Eye (tissue), 1 donor: ENCODE measurements at regions not wholly inside any gene's neighbourhood (a gene's known extent, or its start where the extent isn't known, plus 50 kb on each side); places are given as distances from the start of the nearest gene placed in this dataset.
"Not testable (repeated sequence)": the region's sequence is repeated elsewhere in the genome, so short reads cannot be mapped to it uniquely, and the experiment has no call there.

Experiments
- DNase-seq: peaks from one replicate; pipeline ENCODE4 v3.0.0-alpha.2; 2015

DNA sequence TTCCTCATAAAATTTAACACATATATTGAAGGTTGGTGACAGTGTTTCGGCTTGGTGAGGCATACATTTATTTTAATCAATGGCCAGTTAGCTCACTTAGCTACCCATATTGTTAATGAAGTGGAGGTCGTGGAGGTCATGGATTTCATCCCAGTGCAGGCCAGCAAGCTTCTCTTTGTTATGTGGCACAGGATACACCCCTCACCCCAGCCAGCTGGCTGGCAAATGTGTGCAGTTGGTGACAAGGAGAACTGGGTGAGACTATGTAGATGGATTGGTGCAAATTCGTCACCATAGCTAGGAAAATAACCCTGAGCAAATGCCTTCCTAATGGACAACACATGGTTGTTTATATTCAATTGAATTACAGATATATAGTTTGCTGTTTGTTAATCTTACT is 50.5 kb upstream of the FOXP2 start:
- DNase-seq: peak; percentile 80

DNA sequence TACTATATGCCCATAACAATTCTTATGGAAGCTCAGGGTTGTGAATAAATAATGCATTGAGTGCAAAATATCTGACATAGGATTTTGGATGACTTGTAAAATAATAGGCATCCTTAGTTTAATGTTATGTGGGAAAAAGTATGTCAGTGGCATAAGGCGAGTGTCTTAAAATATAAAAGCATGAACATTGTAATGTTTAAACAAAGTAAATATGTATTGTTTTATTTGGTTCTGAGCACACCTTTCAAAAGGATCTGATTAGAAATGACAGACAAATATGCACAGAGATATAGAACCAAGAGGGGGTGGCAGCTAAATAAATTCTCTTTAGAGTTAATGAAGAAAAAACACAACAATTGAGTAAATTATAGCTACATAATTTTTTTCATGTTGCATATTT is 51.3 kb upstream of the FOXP2 start:
- DNase-seq: no peak

- no peak for DNase-seq
Measured at GRCh38 chr7:114358911-114359310, 55.7 kb upstream of the FOXP2 start.

DNA sequence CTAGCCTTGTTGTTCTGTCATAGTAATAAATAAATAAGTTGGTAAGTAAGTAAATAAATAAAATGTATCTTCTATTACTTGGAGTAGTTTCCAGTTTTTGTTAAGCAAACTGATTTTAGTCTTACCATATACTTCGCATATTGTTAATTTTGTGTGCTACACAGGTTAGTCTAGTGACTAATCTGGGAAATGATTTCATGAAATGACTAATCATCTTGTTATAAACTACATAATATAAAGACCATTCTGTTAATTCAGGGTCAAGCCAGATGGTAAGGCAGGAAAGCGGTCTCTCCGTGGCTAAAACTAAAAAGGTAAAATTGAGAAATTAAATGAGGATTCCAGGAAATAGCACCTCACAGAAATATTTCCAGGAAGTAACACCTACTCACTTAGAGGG is 58.5 kb upstream of the FOXP2 start:
- no peak for DNase-seq

- DNase-seq: no peak
Measured at GRCh38 chr7:114354306-114354705, 60.3 kb upstream of the FOXP2 start.

DNA sequence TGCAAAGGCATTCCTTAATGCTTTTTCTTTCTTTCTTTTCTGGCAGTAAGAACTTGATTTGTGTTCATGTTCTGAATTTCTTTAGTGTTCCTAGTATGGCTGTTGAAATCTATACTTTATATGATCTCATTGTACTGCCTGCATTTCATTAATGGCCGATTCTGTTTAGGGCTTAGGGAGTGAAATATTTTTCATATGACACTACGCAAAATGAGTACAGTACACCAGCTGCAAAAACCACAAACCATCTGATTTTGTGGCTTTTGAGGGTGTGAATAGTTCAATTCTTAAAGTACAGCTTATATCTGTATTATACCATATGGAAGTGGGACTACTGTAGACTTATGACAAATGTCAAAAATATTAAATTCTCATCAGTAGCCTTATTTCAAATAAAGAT is 69.1 kb upstream of the FOXP2 start:
- peak; percentile 58 for DNase-seq

- DNase-seq: peak; percentile 8
Measured at GRCh38 chr7:114343949-114344708, 70.5 kb upstream of the FOXP2 start.

DNA sequence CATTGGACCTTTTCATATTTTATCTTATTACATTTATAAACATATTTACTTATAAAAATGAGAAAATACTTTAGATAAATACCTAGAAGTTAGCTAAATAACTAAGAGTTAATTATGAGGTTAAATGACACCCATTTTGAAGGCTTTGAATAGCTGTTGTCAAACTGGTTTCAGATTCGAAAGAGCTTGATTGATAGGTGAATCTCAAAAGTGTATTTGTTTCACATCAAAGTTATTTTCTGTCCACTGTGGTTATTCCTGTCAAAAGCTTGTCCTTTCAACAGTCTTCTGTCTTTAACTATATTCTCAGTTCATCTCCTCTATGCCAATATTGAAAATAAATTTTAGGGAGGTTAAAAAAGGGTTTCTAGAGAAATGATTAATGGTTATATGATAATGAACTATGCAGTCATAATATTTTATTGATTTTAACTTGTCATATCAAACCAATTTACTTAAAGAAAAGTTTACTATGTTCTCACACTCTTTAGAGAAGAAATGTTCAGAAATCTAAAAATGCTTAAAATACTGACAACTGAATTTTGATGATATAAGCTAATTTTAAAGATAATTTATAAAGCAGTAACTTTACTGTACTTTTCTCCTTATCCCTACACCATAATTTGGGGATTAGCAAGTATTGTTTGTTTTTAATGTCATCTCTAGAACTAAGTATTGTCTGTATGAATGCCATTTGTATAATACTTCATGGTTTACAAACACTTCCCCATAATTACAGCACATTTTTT is 72.0 kb upstream of the FOXP2 start:
- no peak for DNase-seq

- no peak for DNase-seq
Measured at GRCh38 chr7:114341648-114342047, 73.0 kb upstream of the FOXP2 start.

DNA sequence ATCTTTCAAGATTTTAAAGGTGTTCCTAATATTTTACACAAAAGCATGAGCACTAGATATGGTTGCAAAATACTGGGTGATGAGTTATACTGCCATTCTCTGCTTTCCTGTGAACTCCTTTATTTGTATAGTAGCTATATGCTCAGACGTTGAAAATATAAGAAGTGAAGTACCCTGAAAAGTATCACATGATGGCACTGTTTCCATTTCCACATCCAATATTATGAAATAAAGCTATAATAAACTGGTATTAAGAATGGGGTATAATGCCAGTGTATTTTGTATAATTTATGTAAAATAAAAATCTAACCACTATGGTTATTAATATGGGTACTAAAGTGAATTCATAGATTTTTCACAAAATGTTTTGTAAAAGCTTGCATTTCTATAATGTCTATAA is 79.6 kb upstream of the FOXP2 start:
- peak; percentile 5 for DNase-seq

DNA sequence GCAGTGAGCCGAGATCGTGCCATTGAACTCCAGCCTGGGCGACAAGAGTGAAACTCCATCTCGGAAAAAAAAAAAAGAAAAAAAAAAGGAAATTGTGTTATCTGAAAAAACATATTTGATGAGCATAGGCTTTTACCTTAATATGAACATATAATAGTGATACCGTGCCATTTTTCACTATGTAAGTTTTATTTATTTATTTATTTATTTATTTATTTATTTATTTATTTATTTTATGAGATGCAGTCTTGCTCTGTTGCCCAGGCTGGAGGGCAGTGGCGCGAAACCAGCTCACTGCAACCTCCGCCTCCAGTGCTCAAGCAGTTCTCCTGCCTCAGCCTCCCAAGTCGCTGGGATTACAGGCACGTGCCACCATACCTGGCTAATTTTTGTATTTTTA is 85.2 kb upstream of the FOXP2 start:
- not testable (repeated sequence) for DNase-seq

GRCh38 chr7:114317450-114318098 is 97.0 kb upstream of the FOXP2 start:
- no peak for DNase-seq

- no peak for DNase-seq
Measured at GRCh38 chr7:114312649-114313048, 102.0 kb upstream of the FOXP2 start.

GRCh38 chr7:114310345-114311110 is 104.1 kb upstream of the FOXP2 start:
- no peak for DNase-seq

DNA sequence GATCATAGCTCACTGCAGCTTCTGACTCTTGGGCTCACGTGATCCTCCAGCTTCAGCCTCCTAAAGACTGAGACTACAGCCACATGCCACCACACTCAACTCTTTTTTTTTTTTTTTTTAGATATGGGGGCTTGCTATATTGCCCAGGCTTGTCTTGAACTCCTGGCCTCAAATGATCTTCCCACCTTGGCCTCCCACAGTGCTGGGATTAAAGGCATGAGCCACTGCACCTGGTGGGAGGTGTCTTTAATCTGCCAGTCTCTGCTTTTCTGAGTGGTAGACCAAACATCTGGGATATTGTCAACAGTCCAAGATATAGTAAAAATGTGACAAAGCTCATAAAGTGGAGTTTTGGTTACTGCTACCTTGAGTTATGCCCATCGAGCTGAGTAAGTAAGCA is 104.9 kb upstream of the FOXP2 start:
- DNase-seq: no peak

GRCh38 chr7:114303301-114303700 is 111.3 kb upstream of the FOXP2 start:
- DNase-seq: no peak

DNA sequence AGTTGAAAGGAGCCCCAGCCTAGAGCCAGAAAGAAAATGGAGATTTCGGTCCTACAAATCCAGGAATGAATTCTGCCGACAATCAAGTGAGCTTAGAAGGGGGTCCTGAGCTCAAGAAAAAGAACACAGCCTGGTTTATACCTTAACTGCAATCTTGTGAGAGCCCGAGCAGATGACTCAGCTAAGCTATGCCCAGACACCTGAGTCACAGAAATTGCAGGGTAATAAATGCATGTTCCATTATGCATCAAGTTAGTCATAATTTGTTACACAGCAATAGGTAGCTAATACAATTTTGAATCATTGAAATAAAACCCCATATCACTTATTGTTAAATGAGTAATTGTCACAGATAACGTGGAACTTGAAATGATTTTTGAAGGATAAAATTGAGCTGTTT is 111.8 kb upstream of the FOXP2 start:
- no peak for DNase-seq

GRCh38 chr7:114298011-114298410 is 116.6 kb upstream of the FOXP2 start:
- DNase-seq: no peak

- DNase-seq: no peak
Measured at GRCh38 chr7:114297121-114297520, 117.5 kb upstream of the FOXP2 start.

GRCh38 chr7:114295522-114295921 is 119.1 kb upstream of the FOXP2 start:
- DNase-seq: no peak

DNA sequence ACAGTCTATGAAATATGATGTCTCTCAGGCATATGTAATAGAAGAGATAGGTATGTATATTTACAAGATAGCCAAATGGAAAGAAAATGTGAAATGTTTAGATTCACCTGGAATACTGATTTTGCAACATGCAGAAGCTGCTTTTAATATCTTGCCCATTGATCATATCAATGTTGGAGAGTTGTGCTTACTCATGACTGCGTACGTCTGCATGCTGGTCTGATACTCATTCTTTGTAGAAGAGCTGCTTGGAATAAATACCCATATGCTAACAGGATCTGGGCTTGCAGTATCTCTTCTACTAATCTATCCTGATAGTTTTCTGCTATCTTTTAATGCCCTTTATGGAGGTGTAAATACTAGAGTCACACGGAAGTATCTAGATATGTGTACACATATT is 120.6 kb upstream of the FOXP2 start:
- DNase-seq: no peak

GRCh38 chr7:114293289-114294012 is 121.2 kb upstream of the FOXP2 start:
- DNase-seq: no peak

DNA sequence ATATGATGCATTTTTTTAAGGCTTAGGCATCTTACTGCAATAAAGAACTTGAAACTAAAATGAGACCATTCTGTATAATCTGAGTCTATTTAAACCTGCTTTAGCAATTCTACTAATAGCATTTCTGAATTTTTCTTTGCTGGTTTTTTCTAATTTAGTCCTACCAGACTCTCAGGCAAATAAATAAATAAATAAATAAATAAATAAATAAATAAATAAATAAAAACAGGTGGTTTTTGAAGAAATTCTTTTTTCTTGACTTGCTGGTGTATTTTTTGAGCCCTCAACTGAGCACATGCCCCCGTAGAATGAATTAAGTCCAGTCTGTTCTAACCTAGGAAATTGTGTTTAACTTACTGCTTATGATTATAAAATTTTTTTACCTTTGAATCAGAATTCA is 134.7 kb upstream of the FOXP2 start:
- DNase-seq: no peak
